GM21825 (cell line): ENCODE measurements at regions not wholly inside any gene's neighbourhood (a gene's known extent, or its start where the extent isn't known, plus 50 kb on each side); places are given as distances from the start of the nearest gene placed in this dataset.

ENCODE experiments used
- ATAC-seq: cut with Tn5 transposase; IDR thresholded peaks from one replicate; pipeline ENCODE4 v1.9.1; 2021; ENCODE audit warnings: mild to moderate bottlenecking, moderate library complexity; ENCODE audit not compliant: unreplicated experiment

GRCh38 chr6:14317387-14317970 is 199.9 kb downstream of the CD83 start:
- ATAC-seq = no peak

- ATAC-seq = no peak
Observed at GRCh38 chr6:14320332-14320731, 202.8 kb downstream of the CD83 start.

DNA sequence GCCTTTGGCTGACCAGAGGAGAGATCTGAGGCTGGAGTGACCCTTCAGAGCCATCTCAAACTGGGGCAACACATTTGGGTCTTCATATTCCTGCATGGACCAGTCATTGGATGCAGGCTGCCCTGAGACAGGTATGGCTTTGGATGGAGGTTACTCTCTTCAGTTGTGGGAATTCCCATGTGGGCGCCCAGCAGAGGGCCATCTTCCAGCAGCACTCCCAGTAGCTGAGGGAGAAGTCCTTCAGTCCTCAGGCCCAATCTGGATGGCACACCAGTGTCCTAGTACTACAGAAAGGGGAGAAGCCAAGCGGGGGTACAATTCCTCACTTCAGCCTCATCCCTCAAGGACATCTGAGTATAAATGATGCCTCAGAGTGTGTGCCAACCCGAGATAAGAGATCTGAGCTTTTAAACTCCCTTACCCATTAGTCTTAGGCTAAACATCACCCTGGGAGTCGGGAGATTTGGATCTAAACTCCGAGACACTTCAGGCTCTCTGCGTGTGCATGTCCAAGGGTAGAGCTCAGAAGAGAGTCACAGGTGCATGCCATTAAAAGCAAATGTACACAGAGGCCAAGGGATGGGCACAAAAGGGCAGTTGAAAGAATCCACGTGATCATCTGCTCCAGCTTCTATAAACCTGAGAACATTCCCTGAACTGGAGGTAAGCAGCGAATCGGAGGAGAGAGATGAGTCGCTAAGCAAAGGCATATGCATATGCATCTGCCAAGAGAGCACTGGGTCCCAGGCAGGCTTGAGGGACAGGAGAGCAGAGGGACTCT is 204.6 kb downstream of the CD83 start:
- ATAC-seq = no peak

DNA sequence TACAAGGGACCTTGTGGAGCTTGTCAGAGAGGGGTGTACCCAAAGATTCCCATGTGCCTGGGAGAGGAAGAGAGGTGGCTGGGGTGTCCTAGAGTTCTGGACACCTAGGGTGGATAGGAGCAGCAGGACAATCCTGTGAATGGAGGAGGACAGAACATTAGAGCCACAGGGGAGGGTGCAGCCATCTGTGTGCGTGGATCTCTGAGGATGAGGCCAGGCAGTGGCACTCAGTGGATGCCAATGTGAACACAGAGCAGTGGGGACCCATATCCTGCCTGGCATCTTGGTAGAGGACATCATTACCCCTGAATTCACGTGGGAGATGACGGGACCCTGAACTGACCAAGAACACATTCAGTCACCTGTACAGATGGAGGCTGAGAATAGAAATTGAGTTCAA is 205.3 kb downstream of the CD83 start:
- ATAC-seq = no peak

DNA sequence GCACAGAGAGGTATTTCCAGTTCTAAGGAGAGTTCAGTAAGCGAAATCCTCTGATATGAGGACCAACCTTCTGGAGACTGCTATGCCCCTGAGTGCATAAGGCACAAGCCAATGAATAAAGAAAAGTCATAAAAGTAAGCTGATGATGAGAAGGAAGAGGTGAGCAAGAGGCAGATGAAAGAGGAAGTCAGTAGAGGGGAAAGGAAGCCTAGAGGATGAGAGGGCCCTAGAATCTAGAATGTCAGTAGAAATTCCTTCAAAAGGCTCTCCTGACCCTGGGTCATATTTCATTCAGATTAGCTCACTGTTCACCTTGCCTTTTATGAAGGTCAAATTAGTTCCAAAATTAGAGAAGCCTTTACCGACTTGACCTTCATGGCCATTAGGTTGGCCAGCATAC is 209.2 kb downstream of the CD83 start:
- ATAC-seq = no peak

DNA sequence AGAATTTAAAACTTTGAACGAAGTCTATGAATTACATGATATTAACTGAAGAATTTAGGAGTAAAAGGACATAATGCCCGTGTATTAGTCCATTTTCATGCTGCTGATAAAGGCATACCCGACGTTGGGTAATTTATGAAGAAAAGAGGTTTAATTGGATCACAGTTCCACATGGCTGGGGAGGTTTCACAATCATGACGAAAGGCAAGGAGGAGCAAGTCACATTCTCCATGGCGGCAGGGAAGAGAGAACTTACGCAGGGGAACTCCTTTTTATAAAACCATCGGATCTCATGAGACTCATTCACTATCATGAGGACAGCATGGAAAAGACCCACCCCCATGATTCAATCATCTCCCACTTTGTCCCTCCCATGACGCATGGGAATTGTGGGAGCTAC is 210.6 kb downstream of the CD83 start:
- ATAC-seq = no peak

DNA sequence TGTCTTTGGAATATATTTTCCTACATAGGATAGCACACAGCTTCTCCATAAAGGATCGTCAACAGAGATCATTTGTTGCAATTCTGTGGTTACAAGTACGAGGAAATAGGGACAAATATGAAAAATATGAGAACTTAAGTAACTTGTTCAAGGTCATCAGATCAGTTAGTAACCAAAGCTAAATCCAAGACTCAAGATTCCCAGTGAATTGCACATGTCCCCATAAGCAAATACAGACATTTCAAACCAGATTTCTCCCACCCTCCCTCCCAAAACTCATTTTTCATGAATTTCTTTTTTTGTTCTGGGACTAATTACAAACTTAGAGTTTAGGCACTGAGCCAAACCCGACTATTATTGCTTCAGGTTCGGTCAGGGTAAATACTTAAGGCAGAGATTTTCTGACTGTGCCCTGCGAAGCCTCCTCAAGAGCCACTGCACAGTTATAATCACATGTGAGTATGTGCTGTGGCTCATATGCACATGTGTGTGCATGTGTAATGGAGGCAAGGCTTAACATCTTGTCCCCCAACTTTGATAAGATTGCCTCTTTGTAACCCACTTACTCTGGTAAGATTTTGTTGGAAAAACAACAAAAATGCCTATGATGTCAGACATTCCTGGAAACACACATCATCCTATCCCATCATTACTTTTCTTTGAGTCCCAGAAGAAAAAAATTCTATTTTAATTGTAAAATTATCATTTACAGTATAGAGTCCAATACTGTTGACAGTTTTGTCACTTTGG is 216.2 kb downstream of the CD83 start:
- ATAC-seq = no peak

- no peak for ATAC-seq
Observed at GRCh38 chr6:14335071-14335470, 217.5 kb downstream of the CD83 start.

DNA sequence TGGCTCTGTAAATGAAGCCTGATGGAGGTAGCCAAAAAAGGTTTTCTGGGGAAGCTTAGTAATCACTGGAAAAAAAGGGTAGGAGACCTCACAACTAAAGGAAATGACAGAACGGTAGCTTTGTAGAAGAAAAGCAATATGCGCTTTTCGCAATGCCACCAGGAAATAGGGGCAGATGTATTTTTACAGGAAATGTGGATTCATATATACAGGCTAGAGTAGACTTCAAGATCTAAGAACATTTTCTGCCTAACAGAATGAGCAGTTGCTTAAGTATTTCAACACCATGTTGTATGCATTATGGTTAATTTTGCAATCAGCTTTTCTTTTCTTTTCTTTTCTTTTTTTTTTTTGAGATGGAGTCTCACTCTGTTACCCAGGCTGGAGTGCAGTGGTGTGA is 219.6 kb downstream of the CD83 start:
- no peak for ATAC-seq

DNA sequence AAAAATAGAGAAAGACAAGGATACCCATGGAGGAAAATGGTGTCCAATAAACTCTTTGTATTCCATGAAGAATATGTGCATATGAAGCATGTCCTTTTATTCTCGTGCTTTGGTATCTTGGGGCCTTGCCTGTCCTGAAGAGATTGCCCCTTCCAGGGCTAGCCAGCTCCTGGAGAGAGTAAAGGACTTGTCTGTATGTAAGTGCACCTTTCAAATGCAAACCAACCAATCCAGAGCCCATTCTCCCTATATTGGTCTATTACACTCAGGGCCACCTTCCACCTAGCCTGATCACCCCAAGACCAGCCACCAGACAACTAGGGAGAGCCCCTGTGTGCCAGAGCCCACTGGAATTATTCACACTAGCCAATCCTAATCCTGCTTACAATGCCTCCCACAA is 221.6 kb downstream of the CD83 start:
- ATAC-seq = no peak

GRCh38 chr6:14339711-14340584 is 222.4 kb downstream of the CD83 start:
- ATAC-seq = no peak

DNA sequence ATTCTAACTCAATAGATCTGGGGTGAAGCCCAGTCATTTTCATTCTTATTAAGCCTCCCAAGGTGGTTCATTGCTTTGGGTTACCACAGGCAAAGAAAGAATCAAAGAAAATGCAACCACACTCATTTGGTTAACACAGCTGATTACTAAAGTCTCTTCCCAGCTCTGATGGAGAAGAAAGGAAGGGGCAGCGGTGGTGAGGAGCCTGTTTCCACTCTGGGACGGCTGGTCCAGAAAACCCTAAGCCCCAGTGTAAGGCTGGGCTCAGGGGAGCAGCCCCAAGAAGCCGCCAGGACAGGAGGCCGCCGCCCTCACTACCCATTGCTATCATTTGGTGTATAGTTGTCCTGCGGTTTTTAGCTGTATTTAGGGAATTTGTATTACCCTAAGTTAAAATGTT is 226.9 kb downstream of the CD83 start:
- no peak for ATAC-seq

GRCh38 chr6:14348389-14348788 is 230.8 kb downstream of the CD83 start:
- no peak for ATAC-seq

- ATAC-seq = no peak
Observed at GRCh38 chr6:14349507-14349906, 231.9 kb downstream of the CD83 start.

- ATAC-seq = no peak
Observed at GRCh38 chr6:14350210-14350609, 232.6 kb downstream of the CD83 start.

- no peak for ATAC-seq
Observed at GRCh38 chr6:14353281-14353680, 235.7 kb downstream of the CD83 start.

- no peak for ATAC-seq
Observed at GRCh38 chr6:14353798-14354197, 236.2 kb downstream of the CD83 start.

- no peak for ATAC-seq
Observed at GRCh38 chr6:14354919-14355572, 237.5 kb downstream of the CD83 start.

DNA sequence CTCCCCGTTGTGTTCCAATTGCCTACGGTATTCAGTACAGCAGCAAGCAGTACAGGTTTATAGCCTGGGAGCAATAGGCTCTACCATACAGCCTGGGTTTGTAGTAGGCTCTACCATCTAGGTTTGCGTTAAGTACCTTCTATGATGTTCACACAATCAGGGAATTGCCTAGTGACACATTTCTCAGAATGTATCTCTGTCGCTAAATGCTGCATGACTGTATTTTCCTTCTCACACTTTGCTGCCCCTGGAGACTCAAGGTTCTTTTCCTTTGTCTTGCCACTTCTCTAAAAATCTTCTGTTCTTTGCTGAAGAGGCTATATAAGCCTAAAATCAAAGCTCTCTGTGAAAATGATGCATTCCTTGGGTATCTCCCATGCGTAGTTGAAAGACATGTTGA is 241.9 kb downstream of the CD83 start:
- no peak for ATAC-seq

DNA sequence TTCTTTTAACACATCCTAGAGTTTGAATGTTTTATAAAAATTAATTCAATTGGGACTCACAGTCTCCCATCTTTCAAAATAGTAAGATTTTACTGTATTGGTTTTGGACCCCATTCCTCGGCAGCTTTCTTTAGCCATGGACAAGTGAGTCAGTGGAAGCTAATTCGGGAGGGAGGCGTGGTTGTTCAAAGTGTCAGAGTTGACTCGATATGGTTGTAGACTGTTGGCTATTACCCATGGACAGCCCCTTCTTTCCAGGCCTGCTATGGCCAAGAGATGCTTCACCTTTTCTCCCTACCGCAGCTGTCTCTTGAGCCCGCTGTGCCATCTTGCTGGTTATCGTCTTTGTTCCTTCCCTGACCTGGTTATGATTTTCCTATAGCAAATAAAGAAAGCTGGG is 243.0 kb downstream of the CD83 start:
- ATAC-seq = no peak

GRCh38 chr6:14361297-14361696 is 243.7 kb downstream of the CD83 start:
- no peak for ATAC-seq
